Smooth muscle cell (in vitro differentiated cells): ENCODE measurements at regions not wholly inside any gene's neighbourhood (a gene's known extent, or its start where the extent isn't known, plus 50 kb on each side); places are given as distances from the start of the nearest gene placed in this dataset.

ENCODE experiments used
- DNase-seq: peaks from one replicate; lab custom pipeline; 2025; ENCODE audit not compliant: unreplicated experiment; lab: John Stamatoyannopoulos, UW
- H2AFZ ChIP-seq: fragments of 200-600 bp; sonication (generic); 2 replicates; pipeline ENCODE4 v1.6.0; 2016; ENCODE audit warnings: antibody characterized with exemption, low read depth, mild to moderate bottlenecking
- H3F3A ChIP-seq: fragments of 200-600 bp; sonication (generic); 2 replicates; pipeline ENCODE4 v1.6.0; 2017; ENCODE audit warnings: antibody characterized with exemption, low read depth
- H3K27ac ChIP-seq: fragments of 200-600 bp; sonication (generic); 2 replicates; pipeline ENCODE4 v1.5.1; 2016; ENCODE audit warnings: low read depth, mild to moderate bottlenecking
- H3K27me3 ChIP-seq: fragments of 200-600 bp; sonication (generic); 2 replicates; pipeline ENCODE4 v1.6.1; 2016; ENCODE audit warnings: low read depth, mild to moderate bottlenecking
- H3K36me3 ChIP-seq: fragments of 200-600 bp; sonication (generic); 2 replicates; pipeline ENCODE4 v1.5.1; 2016; ENCODE audit warnings: low read depth
- H3K4me1 ChIP-seq: fragments of 200-600 bp; sonication (generic); 2 replicates; pipeline ENCODE4 v1.5.1; 2016; ENCODE audit warnings: low read depth
- H3K4me2 ChIP-seq: fragments of 200-600 bp; sonication (generic); 2 replicates; pipeline ENCODE4 v1.6.0; 2016; ENCODE audit warnings: mild to moderate bottlenecking
- H3K4me3 ChIP-seq: fragments of 200-600 bp; sonication (generic); 2 replicates; pipeline ENCODE4 v1.5.1; 2016; ENCODE audit warnings: mild to moderate bottlenecking
- H3K79me2 ChIP-seq: fragments of 200-600 bp; sonication (generic); 2 replicates; pipeline ENCODE4 v1.6.0; 2016; ENCODE audit warnings: low read depth, mild to moderate bottlenecking
- H3K9ac ChIP-seq: fragments of 200-600 bp; sonication (generic); 2 replicates; pipeline ENCODE4 v1.6.0; 2016; ENCODE audit warnings: low read depth
- H3K9me3 ChIP-seq: fragments of 200-600 bp; sonication (generic); replicated peaks from 2 replicates; pipeline ENCODE4 v1.5.1; 2016; ENCODE audit warnings: low read depth
- H4K20me1 ChIP-seq: fragments of 200-600 bp; sonication (generic); 2 replicates; pipeline ENCODE4 v1.6.0; 2016; ENCODE audit warnings: low read depth
- WGBS: methylation state at CpG from one replicate; pipeline ENCODE4 v1.1.7; 2016; ENCODE audit warnings: low lambda C conversion rate; 5-methylcytosine and 5-hydroxymethylcytosine counted together
- TF ChIP-seq, protein P1 (sequence below): fragments of 200-600 bp; sonication (generic); IDR thresholded peaks from 2 replicates; pipeline ENCODE4 v1.5.1; 2017; ENCODE audit warnings: borderline replicate concordance, mild to moderate bottlenecking, antibody characterized with exemption; ENCODE audit not compliant: insufficient read depth, poor library complexity, severe bottlenecking

DNA sequence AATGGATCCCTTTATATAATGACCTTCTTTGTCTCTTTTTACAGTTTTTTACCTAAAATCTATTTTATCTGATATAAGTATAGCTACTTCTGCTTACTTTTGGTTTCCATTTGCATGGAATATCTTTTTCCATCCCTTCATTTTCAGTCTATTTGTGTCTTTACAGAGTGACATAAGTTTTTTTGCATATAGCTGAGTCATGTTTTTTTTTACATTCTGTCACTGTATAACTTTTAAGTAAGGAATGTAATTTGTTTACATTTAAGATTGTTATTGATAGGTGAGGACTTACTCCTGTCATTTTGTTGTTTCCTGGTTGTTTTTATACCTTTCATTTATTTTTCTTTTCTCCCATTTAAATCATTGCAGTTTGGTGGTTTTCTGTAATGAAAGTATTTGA lies 402.7 kb upstream of the ADGRL2 start:
- H3F3A ChIP-seq: no peaks in the 10 kb centered on the region
- no peaks in the 10 kb centered on the region for H3K9me3 ChIP-seq
- no peaks in the 10 kb centered on the region for H3K4me1 ChIP-seq
- H3K4me3 ChIP-seq: no peak overlapping the region
- no peak overlapping the region for H3K27ac ChIP-seq
- no peaks in the 10 kb centered on the region for H3K79me2 ChIP-seq
- H4K20me1 ChIP-seq: no peaks in the 10 kb centered on the region
- H3K36me3 ChIP-seq: no peaks in the 10 kb centered on the region
- H3K27me3 ChIP-seq: no peaks in the 10 kb centered on the region
- TF ChIP-seq, protein P1, sequence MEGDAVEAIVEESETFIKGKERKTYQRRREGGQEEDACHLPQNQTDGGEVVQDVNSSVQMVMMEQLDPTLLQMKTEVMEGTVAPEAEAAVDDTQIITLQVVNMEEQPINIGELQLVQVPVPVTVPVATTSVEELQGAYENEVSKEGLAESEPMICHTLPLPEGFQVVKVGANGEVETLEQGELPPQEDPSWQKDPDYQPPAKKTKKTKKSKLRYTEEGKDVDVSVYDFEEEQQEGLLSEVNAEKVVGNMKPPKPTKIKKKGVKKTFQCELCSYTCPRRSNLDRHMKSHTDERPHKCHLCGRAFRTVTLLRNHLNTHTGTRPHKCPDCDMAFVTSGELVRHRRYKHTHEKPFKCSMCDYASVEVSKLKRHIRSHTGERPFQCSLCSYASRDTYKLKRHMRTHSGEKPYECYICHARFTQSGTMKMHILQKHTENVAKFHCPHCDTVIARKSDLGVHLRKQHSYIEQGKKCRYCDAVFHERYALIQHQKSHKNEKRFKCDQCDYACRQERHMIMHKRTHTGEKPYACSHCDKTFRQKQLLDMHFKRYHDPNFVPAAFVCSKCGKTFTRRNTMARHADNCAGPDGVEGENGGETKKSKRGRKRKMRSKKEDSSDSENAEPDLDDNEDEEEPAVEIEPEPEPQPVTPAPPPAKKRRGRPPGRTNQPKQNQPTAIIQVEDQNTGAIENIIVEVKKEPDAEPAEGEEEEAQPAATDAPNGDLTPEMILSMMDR: no peak
- H2AFZ ChIP-seq: no peak overlapping the region
- no peak overlapping the region for H3K4me2 ChIP-seq
- H3K9ac ChIP-seq: no peak overlapping the region
- no peak for DNase-seq

DNA sequence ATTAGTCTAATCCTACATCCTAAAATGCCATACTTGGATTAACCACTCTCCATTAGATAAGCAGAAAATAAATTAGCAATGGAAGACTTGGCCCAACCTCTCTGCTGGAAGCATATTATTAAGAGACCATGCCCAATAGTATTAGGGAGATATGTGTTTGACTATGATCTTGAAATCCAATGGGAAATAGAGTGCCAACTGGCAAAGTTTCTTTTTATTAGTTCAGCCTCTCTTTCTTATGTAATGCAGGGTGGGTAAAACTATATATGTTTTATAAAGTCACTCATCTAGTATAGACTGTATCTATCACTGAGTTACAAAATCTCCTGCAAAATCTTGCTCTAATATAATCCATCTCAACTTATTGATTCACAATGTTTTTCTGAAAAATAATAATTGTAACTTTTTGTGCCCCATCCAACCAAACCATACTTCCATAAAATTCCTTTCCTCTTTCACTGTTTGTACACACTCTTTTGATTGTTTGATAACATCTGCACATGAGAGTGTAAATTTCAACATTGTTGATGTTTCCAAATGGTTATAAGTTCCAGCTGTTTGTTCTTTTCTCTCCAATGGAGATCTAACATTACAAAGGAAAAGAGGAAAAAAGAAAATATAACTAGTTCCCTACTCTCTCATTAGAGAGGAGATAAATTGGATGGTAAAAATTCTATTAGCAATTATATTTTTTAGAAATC lies 408.1 kb upstream of the ADGRL2 start:
- Histone ChIP-seq H3F3A (no peaks in the 10 kb centered on the region), H3K4me3 (no peak overlapping the region), H4K20me1 (no peaks in the 10 kb centered on the region), H3K9ac (no peak overlapping the region), H3K27me3 (no peaks in the 10 kb centered on the region), H3K79me2 (no peaks in the 10 kb centered on the region), H3K4me1 (peaks cover 3% of the 10 kb centered on the region), H3K4me2 (no peak overlapping the region), H3K36me3 (no peaks in the 10 kb centered on the region), H2AFZ (no peak overlapping the region), H3K27ac (no peak overlapping the region), H3K9me3 (no peaks in the 10 kb centered on the region)
- TF ChIP-seq, protein P1: no peak
- no peak for DNase-seq

DNA sequence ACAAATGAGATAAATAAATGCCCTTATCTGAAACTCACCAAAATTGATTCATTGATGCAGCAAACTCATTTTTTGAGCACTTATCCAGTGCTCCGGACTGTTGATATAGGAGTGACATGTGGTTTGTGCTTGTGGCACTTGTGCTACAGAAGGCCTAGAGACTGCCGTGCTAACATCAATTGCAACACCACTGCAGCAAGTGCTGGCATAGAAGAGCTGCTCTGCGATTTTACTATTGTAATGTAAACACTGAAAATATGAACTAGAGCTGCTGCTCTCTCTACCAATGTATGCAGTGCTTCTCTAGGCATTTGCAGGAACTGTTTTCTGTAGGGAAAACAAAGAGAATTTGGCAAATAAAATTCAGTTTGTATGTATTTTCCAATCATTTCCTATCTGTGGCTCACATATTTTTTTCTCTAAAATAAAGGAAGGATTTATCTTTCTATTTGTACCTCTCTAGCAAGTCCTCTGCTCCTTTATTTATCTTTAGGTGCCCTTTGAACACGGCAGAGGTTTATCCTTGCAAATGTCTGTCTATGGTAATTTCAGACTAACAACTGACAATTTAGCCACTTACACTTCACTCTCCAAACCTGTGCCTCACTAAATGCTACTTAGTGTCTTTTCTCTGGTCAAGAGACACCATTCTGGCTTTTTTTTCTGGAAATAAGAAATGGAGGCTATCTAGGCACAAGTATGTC lies 409.5 kb upstream of the ADGRL2 start:
- Histone ChIP-seq H4K20me1 (no peaks in the 10 kb centered on the region), H2AFZ (no peak overlapping the region), H3K36me3 (no peaks in the 10 kb centered on the region), H3K9ac (no peak overlapping the region), H3K9me3 (no peaks in the 10 kb centered on the region), H3K4me1 (peaks cover 3% of the 10 kb centered on the region), H3K27ac (no peak overlapping the region), H3K4me3 (no peak overlapping the region), H3K27me3 (no peaks in the 10 kb centered on the region), H3F3A (no peaks in the 10 kb centered on the region), H3K79me2 (no peaks in the 10 kb centered on the region), H3K4me2 (peak overlapping the region; percentile 25)
- 68% methylated on average over 4 of the region's 4 CpGs for WGBS
- DNase-seq: no peak
- TF ChIP-seq, protein P1: no peak

DNA sequence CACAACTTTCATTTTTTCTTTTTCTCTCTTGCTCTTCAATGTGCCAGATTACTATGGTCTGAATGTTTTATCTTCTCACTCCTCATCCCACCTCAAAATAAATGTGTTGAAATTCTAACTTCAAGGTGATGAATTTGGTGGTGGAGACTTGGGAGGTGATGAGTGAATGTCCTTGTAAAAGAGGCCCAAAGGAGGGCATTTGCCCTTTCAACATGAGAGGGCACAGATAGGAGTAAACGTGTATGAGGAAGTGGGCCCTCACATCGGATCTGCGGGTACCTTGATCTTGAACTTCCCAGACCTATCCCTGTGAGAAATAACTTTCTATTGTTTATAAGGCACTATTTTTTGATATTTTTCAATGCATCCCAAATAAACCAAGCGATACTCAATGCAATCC lies 412.3 kb upstream of the ADGRL2 start:
- TF ChIP-seq, protein P1: no peak
- Histone ChIP-seq H3K27me3 (no peaks in the 10 kb centered on the region), H3K4me3 (no peak overlapping the region), H3K79me2 (no peaks in the 10 kb centered on the region), H3K9ac (no peak overlapping the region), H3K4me1 (peaks cover 3% of the 10 kb centered on the region), H3K36me3 (no peaks in the 10 kb centered on the region), H3F3A (no peaks in the 10 kb centered on the region), H4K20me1 (no peaks in the 10 kb centered on the region), H2AFZ (no peak overlapping the region), H3K9me3 (no peaks in the 10 kb centered on the region), H3K27ac (no peak overlapping the region), H3K4me2 (no peak overlapping the region)
- 90% methylated on average over 4 of the region's 4 CpGs for WGBS
- DNase-seq: no peak
